BLaER1 treated with 17β-estradiol and CSF1 and Interleukin-3, amounts not matched to agents 10 nM and 100 nM (cell line): ENCODE measurements at regions not wholly inside any gene's neighbourhood (a gene's known extent, or its start where the extent isn't known, plus 50 kb on each side); places are given as distances from the start of the nearest gene placed in this dataset.

Experiments used
- H3K27ac ChIP-seq, 11 experiments: shearing (Covaris generic); formaldehyde crosslinking; 2 replicates each; pipeline ENCODE4 v1.8.1; 2022
- H3K27me3 ChIP-seq, 11 experiments: shearing (Covaris generic); formaldehyde crosslinking; 2 replicates each; pipeline ENCODE4 v1.8.1; 2022
- H3K36me3 ChIP-seq, 11 experiments: shearing (Covaris generic); formaldehyde crosslinking; 2 replicates each; pipeline ENCODE4 v1.8.1; 2022
- H3K4me1 ChIP-seq, 10 experiments: shearing (Covaris generic); formaldehyde crosslinking; 2 replicates each; pipeline ENCODE4 v1.8.1; 2022
- H3K4me2 ChIP-seq, 11 experiments: shearing (Covaris generic); formaldehyde crosslinking; 2 replicates each; pipeline ENCODE4 v1.8.1; 2022
- H3K4me3 ChIP-seq, 10 experiments: shearing (Covaris generic); formaldehyde crosslinking; 2 replicates each; pipeline ENCODE4 v1.8.1; 2022
- H3K9ac ChIP-seq, 11 experiments: shearing (Covaris generic); formaldehyde crosslinking; 2 replicates each; pipeline ENCODE4 v1.8.1; 2022
- H3K9me3 ChIP-seq, 11 experiments: shearing (Covaris generic); formaldehyde crosslinking; replicated peaks in 1 of 11; 2 replicates each; pipeline ENCODE4 v1.8.1; 2022
- H4K20me1 ChIP-seq, 11 experiments: shearing (Covaris generic); formaldehyde crosslinking; 2 replicates each; pipeline ENCODE4 v1.8.1; 2022
- Cebpa-rat ChIP-seq, 11 experiments: shearing (Covaris generic); IDR thresholded peaks; 2 replicates each; pipeline ENCODE4 v1.8.1; 2022

DNA sequence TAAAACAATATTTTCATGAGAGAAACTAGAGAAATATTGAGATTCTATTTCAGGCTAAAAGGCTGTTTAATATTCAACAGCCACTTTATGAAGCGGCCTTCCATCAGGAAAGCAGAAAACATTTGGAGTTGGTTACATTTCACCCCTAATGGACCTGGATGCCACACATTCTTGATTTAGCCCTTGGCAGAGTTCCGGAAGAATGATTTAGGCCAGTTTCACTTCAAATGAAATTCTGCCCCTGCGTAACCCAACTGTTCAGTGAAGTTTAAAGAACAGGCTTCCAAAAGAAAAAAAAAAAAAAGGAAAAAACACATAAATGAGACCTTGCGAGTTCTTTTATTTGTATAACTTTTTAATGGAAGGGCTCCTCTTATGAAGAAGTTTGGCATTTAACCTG lies 239.2 kb upstream of the AKR1E2 start:
- Histone ChIP-seq H3K27me3 (no peaks in the 10 kb centered on the region), H3K27ac (no peak overlapping the region), H3K9ac (no peak overlapping the region), H3K36me3 (no peaks in the 10 kb centered on the region), H3K4me1 (no peaks in the 10 kb centered on the region), H3K4me2 (no peak overlapping the region), H3K9me3 (peaks cover 0 to 7% (median 0%) of the 10 kb centered on the region in 11 experiments; a peak in 1 of 22 replicates), H4K20me1 (no peaks in the 10 kb centered on the region), H3K4me3 (no peak overlapping the region)
- no peak for TF ChIP-seq Cebpa-rat (IDR thresholded peaks at IDR 0.05)

DNA sequence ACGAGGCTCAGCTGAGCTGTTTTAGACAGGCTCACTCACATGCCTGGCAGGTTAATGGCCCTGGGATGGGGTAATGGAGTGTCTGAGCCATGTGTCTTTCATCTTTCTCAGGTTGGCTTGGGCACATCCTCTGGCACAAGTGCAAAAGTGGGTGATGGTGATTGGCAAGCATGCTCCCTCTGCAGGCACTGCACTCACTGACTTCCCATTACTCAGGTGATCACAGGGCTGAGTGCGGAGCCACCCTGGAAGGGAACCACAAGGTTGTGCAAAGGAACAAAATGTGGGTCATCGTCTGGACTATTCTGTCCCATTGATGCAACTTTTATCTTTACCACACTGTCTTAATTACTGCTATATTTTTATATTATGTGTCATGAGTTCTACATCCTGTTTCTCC lies 244.1 kb upstream of the AKR1E2 start:
- H3K9me3 ChIP-seq: peaks cover 0 to 7% (median 0%) of the 10 kb centered on the region in 11 experiments; a peak in 1 of 22 replicates
- H4K20me1 ChIP-seq: no peaks in the 10 kb centered on the region
- H3K4me1 ChIP-seq: no peaks in the 10 kb centered on the region
- no peak overlapping the region for H3K4me3 ChIP-seq
- no peak overlapping the region for H3K27ac ChIP-seq
- H3K4me2 ChIP-seq: no peak overlapping the region
- H3K9ac ChIP-seq: no peak overlapping the region
- H3K27me3 ChIP-seq: no peaks in the 10 kb centered on the region
- no peaks in the 10 kb centered on the region for H3K36me3 ChIP-seq
- no peak for TF ChIP-seq Cebpa-rat (IDR thresholded peaks at IDR 0.05)

DNA sequence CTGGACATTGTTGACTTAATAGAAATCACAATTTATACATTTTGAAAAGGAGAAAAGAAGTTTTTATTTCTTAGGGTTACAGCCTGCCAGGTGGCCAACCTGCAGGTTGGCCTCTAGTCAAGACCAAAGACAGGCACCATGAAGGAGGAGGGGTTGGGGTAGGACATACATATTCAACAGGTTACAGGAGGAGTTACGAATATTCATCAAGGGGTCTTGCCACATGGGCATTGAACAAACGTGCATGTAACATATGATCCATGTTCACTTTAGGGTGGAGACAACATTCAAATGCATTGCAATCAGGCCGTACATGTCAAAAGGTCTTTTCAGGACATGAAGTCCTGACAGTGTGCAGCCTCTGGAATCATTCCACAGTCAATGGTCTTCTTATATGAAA lies 246.2 kb upstream of the AKR1E2 start:
- Histone ChIP-seq H3K9me3 (peaks cover 0 to 7% (median 0%) of the 10 kb centered on the region in 11 experiments; a peak in 1 of 22 replicates), H3K4me1 (no peaks in the 10 kb centered on the region), H3K4me2 (no peak overlapping the region), H3K36me3 (no peaks in the 10 kb centered on the region), H3K4me3 (no peak overlapping the region), H3K9ac (no peak overlapping the region), H4K20me1 (no peaks in the 10 kb centered on the region), H3K27me3 (no peaks in the 10 kb centered on the region), H3K27ac (no peak overlapping the region)
- no peak for TF ChIP-seq Cebpa-rat (IDR thresholded peaks at IDR 0.05)

DNA sequence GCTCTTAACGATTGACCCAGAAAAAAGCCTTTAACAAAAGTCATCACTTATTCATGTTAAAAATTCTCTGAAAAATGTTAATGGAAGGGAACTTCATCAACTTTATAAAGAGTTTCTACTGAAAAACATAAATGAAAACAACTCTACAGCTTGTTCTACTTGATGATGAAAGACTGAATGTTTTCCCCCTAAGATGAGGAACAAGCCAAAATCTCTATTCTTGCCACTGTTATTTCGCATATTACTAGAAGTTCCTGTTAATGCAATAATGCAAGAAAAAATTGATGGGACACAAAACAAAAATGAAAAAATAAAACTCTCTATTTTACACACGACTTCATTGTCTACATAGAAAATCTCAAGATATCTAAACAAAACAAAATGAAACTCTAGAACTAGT lies 249.8 kb upstream of the AKR1E2 start:
- Histone ChIP-seq H3K4me3 (no peak overlapping the region), H3K4me1 (no peaks in the 10 kb centered on the region), H3K27ac (no peak overlapping the region), H4K20me1 (no peaks in the 10 kb centered on the region), H3K4me2 (no peak overlapping the region), H3K9ac (no peak overlapping the region), H3K36me3 (no peaks in the 10 kb centered on the region), H3K27me3 (no peaks in the 10 kb centered on the region), H3K9me3 (no peaks in the 10 kb centered on the region)
- TF ChIP-seq Cebpa-rat (IDR thresholded peaks at IDR 0.05): no peak

DNA sequence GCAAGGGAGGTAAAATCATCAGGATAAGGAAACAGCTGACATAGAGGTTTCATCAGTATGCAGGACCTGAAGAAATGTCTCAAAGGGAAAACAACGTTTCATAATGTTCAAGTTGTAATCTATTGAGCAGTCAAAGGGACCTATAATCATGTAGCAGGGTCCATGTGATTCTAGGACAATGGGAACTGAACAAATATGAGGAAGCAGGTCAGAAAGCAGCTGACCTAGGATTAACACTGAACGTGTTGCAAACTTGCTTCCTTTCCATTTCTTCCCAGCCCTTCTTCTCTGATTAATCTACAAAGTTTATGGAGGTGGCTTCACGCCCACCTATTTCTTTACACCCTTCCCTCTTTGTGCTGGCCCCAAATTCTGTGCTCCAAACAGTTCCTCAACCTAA lies 256.9 kb upstream of the AKR1E2 start:
- TF ChIP-seq Cebpa-rat (IDR thresholded peaks at IDR 0.05): no peak
- H3K4me3 ChIP-seq: no peak overlapping the region
- no peaks in the 10 kb centered on the region for H4K20me1 ChIP-seq
- H3K9ac ChIP-seq: no peak overlapping the region
- no peaks in the 10 kb centered on the region for H3K9me3 ChIP-seq
- H3K36me3 ChIP-seq: no peaks in the 10 kb centered on the region
- peaks cover 0 to 16% (median 0%) of the 10 kb centered on the region in 10 experiments; a peak in 5 of 20 replicates for H3K4me1 ChIP-seq
- H3K27ac ChIP-seq: no peak overlapping the region; a peak in 1 of 22 replicates
- H3K4me2 ChIP-seq: peak overlapping the region in 3 of 11 experiments; percentile 18 to 51 (median 44); a peak in 6 of 22 replicates
- no peaks in the 10 kb centered on the region for H3K27me3 ChIP-seq

DNA sequence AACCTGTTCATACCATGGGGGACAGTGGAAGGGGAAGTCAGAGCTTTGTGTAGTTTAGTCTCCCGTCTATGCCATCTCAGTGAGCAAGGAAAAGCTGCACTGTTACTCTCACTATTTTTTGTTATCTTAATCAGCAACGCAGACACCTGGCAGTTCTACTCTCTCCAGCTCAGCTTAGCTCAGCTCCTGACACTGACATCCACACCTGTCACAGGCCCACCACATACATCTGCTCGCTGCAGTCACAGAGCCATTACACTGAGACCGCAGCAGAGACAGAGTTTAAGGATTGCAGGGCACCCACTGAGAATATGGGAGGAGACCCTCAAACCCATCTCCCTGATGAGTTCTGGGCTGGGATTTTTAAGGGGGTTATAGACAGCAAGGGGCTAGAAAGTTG lies 257.3 kb upstream of the AKR1E2 start:
- H3K4me1 ChIP-seq: peaks cover 0 to 16% (median 0%) of the 10 kb centered on the region in 10 experiments; a peak in 5 of 20 replicates
- H3K9me3 ChIP-seq: no peaks in the 10 kb centered on the region
- no peak overlapping the region for H3K9ac ChIP-seq
- no peaks in the 10 kb centered on the region for H4K20me1 ChIP-seq
- H3K27me3 ChIP-seq: no peaks in the 10 kb centered on the region
- H3K27ac ChIP-seq: no peak overlapping the region
- no peak for TF ChIP-seq Cebpa-rat (IDR thresholded peaks at IDR 0.05)
- no peak overlapping the region for H3K4me3 ChIP-seq
- H3K36me3 ChIP-seq: no peaks in the 10 kb centered on the region
- peak overlapping the region in 3 of 11 experiments; percentile 18 to 51 (median 44); a peak in 5 of 22 replicates for H3K4me2 ChIP-seq

DNA sequence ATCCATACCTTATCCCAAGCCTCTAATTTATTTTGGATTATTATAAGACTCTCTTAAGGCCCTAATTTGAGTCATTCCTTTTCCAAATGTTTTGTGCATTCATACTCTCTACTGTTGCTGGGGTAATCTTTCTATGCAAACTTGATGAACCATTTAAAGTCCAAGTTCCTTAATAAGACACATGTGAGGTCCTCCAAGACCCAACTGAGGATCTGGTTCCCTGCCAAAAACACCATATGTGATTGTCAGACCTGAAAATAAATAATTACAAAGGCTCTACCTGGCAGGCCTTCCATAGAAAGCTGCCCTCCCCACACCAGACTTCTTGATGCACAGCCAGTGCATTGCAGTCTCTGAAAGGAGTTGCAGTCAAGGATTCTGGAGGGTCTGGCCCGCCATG lies 257.9 kb upstream of the AKR1E2 start:
- no peak overlapping the region for H3K4me2 ChIP-seq
- H3K9me3 ChIP-seq: no peaks in the 10 kb centered on the region
- no peaks in the 10 kb centered on the region for H3K27me3 ChIP-seq
- peaks cover 0 to 16% (median 0%) of the 10 kb centered on the region in 10 experiments; a peak in 5 of 20 replicates for H3K4me1 ChIP-seq
- H4K20me1 ChIP-seq: no peaks in the 10 kb centered on the region
- H3K36me3 ChIP-seq: no peaks in the 10 kb centered on the region
- H3K27ac ChIP-seq: no peak overlapping the region
- H3K9ac ChIP-seq: no peak overlapping the region
- no peak overlapping the region for H3K4me3 ChIP-seq
- TF ChIP-seq Cebpa-rat (IDR thresholded peaks at IDR 0.05): no peak

DNA sequence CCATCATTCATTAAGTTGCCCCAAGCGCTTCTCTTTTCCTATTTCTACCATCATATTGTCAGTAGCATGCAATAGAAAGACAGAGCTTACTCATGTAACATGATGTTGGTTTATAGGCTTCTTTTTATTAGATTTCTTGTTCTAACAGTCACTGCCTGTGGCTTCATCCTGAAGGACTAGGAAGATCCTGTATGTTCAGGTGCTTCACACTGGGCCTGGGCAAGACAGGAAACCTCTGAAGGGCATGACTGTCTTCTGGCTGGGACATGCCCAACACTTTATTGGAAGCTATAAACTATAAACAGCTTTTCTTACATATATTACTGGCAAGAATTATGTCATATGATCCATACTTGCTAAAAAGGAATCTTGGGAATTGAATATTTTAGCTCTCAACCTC lies 258.4 kb upstream of the AKR1E2 start:
- H3K4me3 ChIP-seq: no peak overlapping the region
- H3K9ac ChIP-seq: no peak overlapping the region
- no peaks in the 10 kb centered on the region for H3K27me3 ChIP-seq
- no peaks in the 10 kb centered on the region for H3K9me3 ChIP-seq
- H3K4me1 ChIP-seq: peaks cover 0 to 16% (median 0%) of the 10 kb centered on the region in 10 experiments; a peak in 5 of 20 replicates
- no peak overlapping the region for H3K4me2 ChIP-seq
- no peak overlapping the region for H3K27ac ChIP-seq
- TF ChIP-seq Cebpa-rat (IDR thresholded peaks at IDR 0.05): no peak
- no peaks in the 10 kb centered on the region for H3K36me3 ChIP-seq
- H4K20me1 ChIP-seq: no peaks in the 10 kb centered on the region

DNA sequence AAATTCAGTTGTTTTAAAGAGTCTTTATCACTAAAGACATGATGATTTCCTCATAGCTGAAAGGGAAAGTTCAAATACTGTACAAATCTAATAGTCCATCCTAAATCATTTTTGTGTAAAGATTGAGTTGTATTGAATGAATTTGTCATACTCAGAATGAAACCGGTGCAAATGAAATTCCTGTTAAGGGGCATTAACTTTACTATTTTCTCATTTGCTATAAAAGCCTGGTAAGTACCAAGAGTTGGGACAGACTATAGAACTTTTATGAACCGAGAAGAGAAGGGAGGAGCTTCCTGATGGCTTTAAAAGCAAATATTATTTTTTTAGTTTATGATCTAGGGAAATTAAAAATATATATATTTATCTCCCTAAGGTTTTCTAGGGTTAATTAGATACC lies 260.0 kb upstream of the AKR1E2 start:
- Histone ChIP-seq H3K4me3 (no peak overlapping the region), H3K4me2 (no peak overlapping the region), H3K27ac (no peak overlapping the region), H3K9ac (no peak overlapping the region), H3K4me1 (peaks cover 0 to 16% (median 0%) of the 10 kb centered on the region in 10 experiments; a peak in 5 of 20 replicates), H4K20me1 (no peaks in the 10 kb centered on the region), H3K27me3 (no peaks in the 10 kb centered on the region; a peak in 1 of 22 replicates), H3K36me3 (no peaks in the 10 kb centered on the region), H3K9me3 (no peaks in the 10 kb centered on the region)
- TF ChIP-seq Cebpa-rat (IDR thresholded peaks at IDR 0.05): no peak

DNA sequence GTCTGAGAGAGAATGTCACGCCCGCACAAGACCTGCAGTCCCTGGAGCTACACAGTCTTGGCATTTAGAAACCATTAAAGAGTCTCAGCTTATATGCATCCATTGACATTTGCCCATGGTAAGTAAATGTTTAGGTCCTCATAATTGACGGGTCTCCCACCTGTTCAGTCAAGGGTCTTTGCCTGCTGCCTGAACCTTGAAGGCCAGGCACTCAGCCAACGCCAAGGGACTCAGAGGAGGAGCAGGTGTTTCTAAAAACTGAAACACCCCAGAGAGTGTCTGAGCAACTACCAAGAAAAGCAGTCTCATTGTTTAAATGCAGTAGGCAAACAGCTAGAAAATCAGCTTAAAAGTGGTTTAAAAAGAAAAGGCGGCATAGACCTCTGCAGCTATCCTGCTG lies 264.7 kb upstream of the AKR1E2 start:
- H3K36me3 ChIP-seq: no peaks in the 10 kb centered on the region
- H4K20me1 ChIP-seq: no peaks in the 10 kb centered on the region
- H3K4me3 ChIP-seq: no peak overlapping the region
- no peak overlapping the region for H3K27ac ChIP-seq
- no peaks in the 10 kb centered on the region for H3K4me1 ChIP-seq
- no peaks in the 10 kb centered on the region for H3K9me3 ChIP-seq
- no peaks in the 10 kb centered on the region; a peak in 1 of 22 replicates for H3K27me3 ChIP-seq
- TF ChIP-seq Cebpa-rat (IDR thresholded peaks at IDR 0.05): no peak
- H3K4me2 ChIP-seq: no peak overlapping the region
- H3K9ac ChIP-seq: no peak overlapping the region
